NCI-H748 (cell line): ENCODE measurements at regions not wholly inside any gene's neighbourhood (a gene's known extent, or its start where the extent isn't known, plus 50 kb on each side); places are given as distances from the start of the nearest gene placed in this dataset.

Experiments
- DNase-seq: peaks from one replicate; lab custom pipeline; 2025; ENCODE audit not compliant: unreplicated experiment; lab: John Stamatoyannopoulos, UW

DNA sequence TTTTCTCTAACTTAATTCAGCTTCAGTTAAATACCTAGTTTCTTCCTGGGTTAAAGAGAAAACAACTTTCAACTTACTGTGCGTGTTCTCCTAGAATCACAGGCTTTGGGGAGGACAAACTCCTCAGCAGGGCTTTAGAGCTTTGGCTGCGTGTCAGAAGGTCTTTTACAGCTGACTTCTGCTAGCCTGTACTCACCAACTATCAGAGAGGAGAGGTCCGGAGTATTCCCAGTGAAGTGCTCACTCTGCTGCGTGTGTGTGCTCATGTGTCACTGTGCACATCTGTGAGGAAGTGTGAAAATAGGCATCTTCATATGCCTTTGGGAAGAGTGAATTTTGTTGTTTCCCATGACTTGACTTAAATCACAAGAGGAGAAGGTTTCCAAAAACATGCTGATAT is 423.2 kb upstream of the SGCD start:
- DNase-seq, result no peak

GRCh38 chr5:155905364-155905763 is 421.6 kb upstream of the SGCD start:
- no peak for DNase-seq

- peak; percentile 22 for DNase-seq
These were observed 420.9 kb upstream of the SGCD start for GRCh38 chr5:155906046-155906445.

GRCh38 chr5:155908543-155908942 is 418.4 kb upstream of the SGCD start:
- DNase-seq, result peak; percentile 56

- DNase-seq, result peak; percentile 21
These were observed 414.7 kb upstream of the SGCD start for GRCh38 chr5:155912291-155912690.

GRCh38 chr5:155914766-155915165 is 412.2 kb upstream of the SGCD start:
- no peak for DNase-seq

GRCh38 chr5:155915601-155916000 is 411.4 kb upstream of the SGCD start:
- DNase-seq, result no peak

- DNase-seq, result no peak
These were observed 407.8 kb upstream of the SGCD start for GRCh38 chr5:155919126-155919525.

- no peak for DNase-seq
These were observed 407.2 kb upstream of the SGCD start for GRCh38 chr5:155919725-155920124.

DNA sequence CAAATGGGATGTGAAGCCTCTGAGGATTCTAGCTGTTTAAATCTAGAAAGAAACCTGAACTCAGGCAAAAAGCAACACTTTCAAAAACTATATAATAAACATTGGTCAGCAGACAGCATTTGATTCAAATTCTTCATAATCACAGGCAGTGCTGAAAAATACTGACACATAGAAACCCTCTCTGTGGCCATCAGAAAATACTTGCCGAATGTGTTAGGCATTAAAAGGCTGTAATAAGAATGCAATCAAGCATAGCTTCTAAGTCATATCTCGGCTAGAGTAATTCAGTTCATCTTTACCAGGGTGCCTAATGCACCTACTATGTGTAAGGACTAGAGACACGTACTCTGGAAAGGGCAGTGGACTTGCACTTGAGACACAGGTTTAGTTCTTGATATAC is 405.3 kb upstream of the SGCD start:
- no peak for DNase-seq

GRCh38 chr5:155923784-155924183 is 403.2 kb upstream of the SGCD start:
- DNase-seq, result no peak

DNA sequence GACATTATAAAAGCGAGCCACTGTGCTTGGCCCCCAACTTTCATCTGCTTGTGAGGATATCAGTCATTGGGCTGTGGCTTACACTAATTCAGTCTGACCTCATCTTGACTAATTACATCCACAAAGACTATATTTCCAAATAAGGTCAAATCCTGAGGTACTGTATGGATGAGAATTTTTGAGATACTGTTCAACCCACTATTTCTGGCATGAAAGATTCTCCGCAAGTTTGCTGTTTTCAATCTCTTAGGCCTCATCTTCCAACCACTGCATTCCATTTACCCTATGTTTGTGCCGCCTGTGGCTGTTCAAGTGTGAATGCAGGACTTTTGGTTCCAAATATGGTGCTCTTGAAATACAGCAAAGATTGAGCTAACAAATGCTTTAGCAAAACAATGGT is 400.9 kb upstream of the SGCD start:
- DNase-seq, result no peak

- no peak for DNase-seq
These were observed 400.2 kb upstream of the SGCD start for GRCh38 chr5:155926766-155927165.

DNA sequence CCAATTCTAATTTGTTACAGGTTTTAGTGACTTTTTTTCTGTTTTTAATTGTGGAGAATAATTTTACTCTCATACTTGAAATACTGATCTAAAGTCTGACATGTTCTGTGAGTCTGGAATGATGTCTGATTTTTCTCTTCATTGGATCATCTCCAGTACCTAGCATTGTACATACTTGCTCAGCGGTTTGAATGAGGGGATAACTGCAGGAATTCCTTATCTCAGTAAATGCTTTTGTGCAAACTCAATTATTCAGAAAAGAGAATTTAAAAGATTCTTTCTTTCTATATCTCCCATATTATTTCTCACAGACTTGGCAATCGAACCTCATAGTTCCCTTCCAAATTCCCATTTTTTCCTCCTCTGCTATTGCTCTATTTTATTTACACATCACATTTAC is 397.9 kb upstream of the SGCD start:
- DNase-seq, result no peak

- no peak for DNase-seq
These were observed 392.0 kb upstream of the SGCD start for GRCh38 chr5:155934964-155935363.

- DNase-seq, result no peak
These were observed 391.2 kb upstream of the SGCD start for GRCh38 chr5:155935723-155936122.

GRCh38 chr5:155936520-155937406 is 390.2 kb upstream of the SGCD start:
- DNase-seq, result no peak

GRCh38 chr5:155938051-155938450 is 388.9 kb upstream of the SGCD start:
- DNase-seq, result no peak

- DNase-seq, result no peak
These were observed 385.6 kb upstream of the SGCD start for GRCh38 chr5:155941340-155941739.

DNA sequence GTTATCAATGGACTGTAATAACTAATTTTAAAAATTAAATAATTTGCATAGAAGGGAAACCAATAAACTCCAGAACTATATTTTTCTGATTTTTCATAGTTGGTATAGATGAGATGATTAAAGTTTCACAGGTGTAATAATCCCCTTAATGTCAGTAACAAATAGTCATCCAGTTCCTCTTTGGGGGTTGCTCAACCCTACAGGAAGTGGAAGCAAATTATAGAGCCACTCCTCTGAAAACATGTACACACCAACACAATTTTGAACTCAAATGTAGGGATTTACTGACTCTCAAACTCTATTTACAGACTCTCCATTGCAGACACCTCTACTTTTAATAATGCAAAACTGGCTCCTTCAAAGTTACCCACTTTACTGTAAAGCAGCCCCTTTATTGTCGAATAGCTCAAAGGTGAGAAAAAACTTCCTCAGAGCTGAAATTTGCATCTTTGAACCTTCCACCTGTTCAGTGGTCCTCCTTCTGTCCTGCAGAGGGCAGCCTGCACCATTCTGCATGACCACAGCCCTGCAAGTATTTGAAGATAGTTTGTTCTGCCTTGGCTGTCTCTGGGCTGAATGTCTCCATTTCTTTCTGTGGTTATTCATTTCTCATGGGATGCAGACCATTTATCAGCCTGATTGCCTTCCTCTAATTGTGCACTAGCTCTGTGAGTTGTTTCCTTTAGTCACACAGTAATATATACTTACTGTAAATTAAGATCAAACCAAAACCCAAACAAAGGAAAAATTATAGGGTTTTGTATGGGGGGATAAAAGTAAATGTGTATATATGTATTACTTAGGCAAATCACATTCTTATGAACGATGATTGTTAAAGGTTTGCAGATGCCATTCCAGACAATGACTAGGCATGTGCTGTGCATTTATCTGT is 383.2 kb upstream of the SGCD start:
- peak; percentile 70 for DNase-seq

DNA sequence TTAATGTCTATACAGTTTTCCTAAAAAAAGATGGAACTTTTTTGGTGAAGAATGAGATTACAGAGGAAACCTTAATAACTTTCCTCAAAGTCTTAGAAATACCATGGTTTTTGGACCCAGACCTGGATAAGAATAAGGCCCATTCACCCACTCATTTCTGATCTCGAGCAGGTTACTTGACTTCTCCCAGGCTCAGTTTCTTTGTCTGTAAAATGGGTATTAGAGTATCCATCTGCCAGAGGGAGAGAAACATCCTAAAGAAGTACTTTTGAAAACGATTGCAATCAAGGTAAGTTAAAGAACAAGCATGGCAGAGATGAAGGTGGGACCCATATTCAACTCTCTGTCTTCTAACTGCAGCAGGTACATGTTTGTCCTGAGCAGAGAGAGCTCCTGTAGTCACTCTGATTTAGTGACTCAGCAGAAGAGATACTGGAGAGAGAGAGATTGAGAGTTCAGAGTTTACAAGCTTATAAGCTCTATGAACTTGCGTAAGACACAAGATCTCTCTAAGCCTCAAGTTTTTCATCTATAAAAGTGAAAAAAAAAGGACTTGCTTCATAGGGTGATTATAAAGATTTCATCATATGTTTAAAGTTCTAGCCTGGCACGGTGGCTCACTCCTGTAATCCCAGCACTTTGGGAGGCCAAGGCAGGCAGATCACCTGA is 379.4 kb upstream of the SGCD start:
- no peak for DNase-seq
